Activated B cell treated with CpG ODN at 0.5 μM for 24 hours (primary cell): ENCODE measurements at regions not wholly inside any gene's neighbourhood (a gene's known extent, or its start where the extent isn't known, plus 50 kb on each side); places are given as distances from the start of the nearest gene placed in this dataset.
"Not testable (repeated sequence)": the region's sequence is repeated elsewhere in the genome, so short reads cannot be mapped to it uniquely, and the experiment has no call there.

Source experiments
- ATAC-seq: fragments of 200-7000 bp; cut with Tn5 transposase; one replicate; pipeline ENCODE4 v1.10.0; 2021; ENCODE audit warnings: low read depth, mild to moderate bottlenecking, moderate library complexity
- CTCF ChIA-PET: fragments of 350-600 bp; sonication (Branson Sonifier 250); formaldehyde crosslinking; loops from one replicate; lab custom pipeline; 2021; ENCODE audit warnings: antibody characterized with exemption; lab: Charles Lee
- POLR2A ChIA-PET: fragments of 350-600 bp; sonication (Branson Sonifier 250); formaldehyde crosslinking; loops from one replicate; lab custom pipeline; 2021; ENCODE audit warnings: antibody characterized with exemption; lab: Charles Lee
- DNase-seq: peaks from one replicate; pipeline ENCODE4 v3.0.0; 2022
- H3K27ac Mint-ChIP-seq: one replicate; pipeline ENCODE4 v1.8.0; 2020; ENCODE audit warnings: mixed read lengths
- H3K27me3 Mint-ChIP-seq: one replicate; pipeline ENCODE4 v1.8.0; 2021; ENCODE audit warnings: mixed read lengths
- H3K36me3 Mint-ChIP-seq: one replicate; pipeline ENCODE4 v1.8.0; 2021; ENCODE audit warnings: low read depth, mixed read lengths
- H3K4me1 Mint-ChIP-seq: one replicate; pipeline ENCODE4 v1.8.0; 2021; ENCODE audit warnings: mixed read lengths
- H3K4me3 Mint-ChIP-seq: one replicate; pipeline ENCODE4 v1.8.0; 2020; ENCODE audit warnings: mild to moderate bottlenecking, mixed read lengths
- H3K9me3 Mint-ChIP-seq: one replicate; pipeline ENCODE4 v1.8.0; 2020; ENCODE audit warnings: mixed read lengths
- CTCF ChIP-seq: fragments of 200-600 bp; IDR thresholded peaks from one replicate; pipeline ENCODE4 v1.8.0; 2022; ENCODE audit warnings: antibody characterized with exemption, mild to moderate bottlenecking
- intact Hi-C: fragments of 100-400 bp; cut with micrococcal nuclease; formaldehyde crosslinking; loops from one replicate; pipeline ENCODE4 v1.15.1; 2024

GRCh38 chr2:31654241-31654640 lies 73.5 kb upstream of the SRD5A2 start:
- ATAC-seq (no peak), DNase-seq (no peak)
- Mint-ChIP-seq H3K9me3 (peaks cover 3% of the 10 kb centered on the region), H3K36me3 (no peaks in the 10 kb centered on the region), H3K4me1 (no peaks in the 10 kb centered on the region), H3K27me3 (peaks cover 29% of the 10 kb centered on the region), H3K27ac (no peak overlapping the region), H3K4me3 (no peak overlapping the region)
- intact Hi-C loops: no loop called here
- TF ChIP-seq CTCF: no peak
- ChIA-PET CTCF (no interaction called here), POLR2A (no interaction called here)

- Mint-ChIP-seq H3K9me3 (no peaks in the 10 kb centered on the region), H3K4me3 (no peak overlapping the region), H3K27ac (no peak overlapping the region), H3K27me3 (peaks cover 25% of the 10 kb centered on the region), H3K4me1 (no peaks in the 10 kb centered on the region), H3K36me3 (no peaks in the 10 kb centered on the region)
- intact Hi-C loops: no loop called here
- ATAC-seq (no peak), DNase-seq (no peak)
- CTCF ChIA-PET: no interaction called here
- no peak for TF ChIP-seq CTCF
- POLR2A ChIA-PET: no interaction called here
Observed at GRCh38 chr2:31651736-31652135, 71.0 kb upstream of the SRD5A2 start.

DNA sequence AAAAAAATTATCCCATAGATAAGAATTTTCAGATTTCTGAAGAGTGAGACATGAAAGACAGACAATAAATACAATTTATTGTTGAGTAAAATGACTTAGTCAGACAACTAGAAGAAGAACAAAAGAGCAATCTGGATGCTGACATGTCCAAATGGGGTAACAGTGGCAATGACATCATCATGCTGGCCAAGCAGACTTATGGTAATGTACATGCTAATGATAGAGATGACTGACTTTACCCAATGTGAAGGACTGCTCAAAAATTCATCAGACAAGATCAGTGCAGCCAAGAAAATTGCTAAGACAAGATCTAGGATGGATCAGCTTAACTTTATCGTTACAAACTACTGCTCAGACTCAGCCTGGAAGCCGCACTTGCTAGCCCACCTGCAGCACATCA lies 70.5 kb upstream of the SRD5A2 start:
- Mint-ChIP-seq H3K4me3 (no peak overlapping the region), H3K36me3 (no peaks in the 10 kb centered on the region), H3K4me1 (no peaks in the 10 kb centered on the region), H3K27ac (no peak overlapping the region), H3K9me3 (no peaks in the 10 kb centered on the region), H3K27me3 (peaks cover 22% of the 10 kb centered on the region)
- DNase-seq: no peak
- intact Hi-C loops: no loop called here
- no peak for TF ChIP-seq CTCF
- CTCF ChIA-PET: no interaction called here
- no peak for ATAC-seq
- POLR2A ChIA-PET: no interaction called here

DNA sequence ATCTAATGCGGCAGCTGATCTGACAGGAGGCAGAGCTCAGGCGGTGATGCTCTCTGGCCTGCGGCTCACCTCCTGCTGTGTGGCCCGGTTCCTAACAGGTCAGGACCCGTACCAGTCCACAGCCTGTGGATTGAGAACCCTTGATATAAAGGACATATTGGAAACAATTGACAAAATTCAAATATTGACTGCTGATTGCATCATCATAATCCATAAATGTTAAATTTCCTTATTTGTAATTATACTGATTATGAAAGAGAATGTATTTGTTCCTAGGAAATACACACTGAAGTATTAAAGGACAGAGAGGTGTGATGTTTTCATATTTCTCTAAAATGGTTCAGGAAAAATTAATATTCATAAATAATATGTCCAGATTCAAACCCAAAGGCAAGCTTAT lies 63.8 kb upstream of the SRD5A2 start:
- no peaks in the 10 kb centered on the region for H3K36me3 Mint-ChIP-seq
- DNase-seq: no peak
- ChIA-PET CTCF (no interaction called here), POLR2A (no interaction called here)
- H3K4me3 Mint-ChIP-seq: no peak overlapping the region
- intact Hi-C loops: no loop called here
- no peak for ATAC-seq
- TF ChIP-seq CTCF: no peak
- no peaks in the 10 kb centered on the region for H3K4me1 Mint-ChIP-seq
- H3K27ac Mint-ChIP-seq: no peak overlapping the region
- H3K9me3 Mint-ChIP-seq: peaks cover 8% of the 10 kb centered on the region
- H3K27me3 Mint-ChIP-seq: peaks cover 23% of the 10 kb centered on the region

DNA sequence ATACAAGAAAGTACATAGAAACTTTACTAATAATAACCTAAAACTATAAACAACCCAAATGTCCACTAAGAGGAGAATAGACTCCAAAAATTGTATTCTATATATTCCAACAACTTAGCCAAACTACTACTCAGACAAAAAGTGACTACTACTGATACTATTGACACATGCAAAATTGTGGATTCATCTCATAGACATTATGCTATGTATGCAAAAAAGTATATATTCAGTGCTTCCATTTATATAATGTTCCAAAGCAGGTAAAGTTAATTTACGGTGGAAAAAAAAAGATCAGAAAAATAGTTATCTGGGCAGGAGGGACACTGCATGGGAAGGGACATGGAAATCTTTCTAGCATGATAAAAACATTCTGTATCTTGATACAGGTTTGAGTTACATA lies 62.0 kb upstream of the SRD5A2 start:
- H3K9me3 Mint-ChIP-seq: peaks cover 13% of the 10 kb centered on the region

DNA sequence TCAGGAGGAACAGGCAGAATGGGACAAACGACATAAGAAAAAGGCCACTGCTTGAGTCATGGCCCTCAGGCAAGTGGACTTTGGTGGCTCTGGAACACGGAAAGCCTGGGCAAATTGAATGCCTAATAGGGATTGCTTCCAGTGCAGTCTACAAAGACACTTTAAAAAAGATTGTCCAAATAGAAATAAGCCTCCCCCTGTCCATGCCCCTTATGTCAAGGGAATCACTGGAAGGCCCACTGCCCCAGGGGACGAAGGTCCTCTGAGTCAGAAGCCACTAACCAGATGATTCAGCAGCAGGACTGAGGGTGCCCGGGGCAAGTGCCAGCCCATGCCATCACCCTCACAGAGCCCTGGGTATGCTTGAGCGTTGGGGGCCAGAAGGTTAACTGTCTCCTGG lies 51.5 kb upstream of the SRD5A2 start:
- CTCF ChIA-PET, H3K4me1 Mint-ChIP-seq, DNase-seq, H3K4me3 Mint-ChIP-seq, H3K27ac Mint-ChIP-seq, POLR2A ChIA-PET, ATAC-seq, intact Hi-C loops, H3K36me3 Mint-ChIP-seq: not testable (repeated sequence)
- Mint-ChIP-seq H3K27me3 (peaks cover 13% of the 10 kb centered on the region), H3K9me3 (peaks cover 11% of the 10 kb centered on the region)

More for the DNA sequence above, 62.0 kb upstream of the SRD5A2 start:
- no peak overlapping the region for H3K27ac Mint-ChIP-seq
- intact Hi-C loops: no loop called here
- DNase-seq (no peak), ATAC-seq (no peak)
- ChIA-PET POLR2A (no interaction called here), CTCF (no interaction called here)
- TF ChIP-seq CTCF: no peak
- no peaks in the 10 kb centered on the region for H3K4me1 Mint-ChIP-seq
- H3K36me3 Mint-ChIP-seq: no peaks in the 10 kb centered on the region
- peaks cover 21% of the 10 kb centered on the region for H3K27me3 Mint-ChIP-seq
- H3K4me3 Mint-ChIP-seq: no peak overlapping the region
